GM23248 (cell line): ENCODE measurements at regions not wholly inside any gene's neighbourhood (a gene's known extent, or its start where the extent isn't known, plus 50 kb on each side); places are given as distances from the start of the nearest gene placed in this dataset.
A peak's percentile ranks its signal among the peaks of the same experiment; 100 is the strongest.

Source experiments
- DNase-seq: peaks from one replicate; pipeline ENCODE4 v3.0.0-alpha.2; 2015
- H2AFZ ChIP-seq: fragments of 200-600 bp; sonication (generic); 2 replicates; pipeline ENCODE4 v1.6.1; 2016; ENCODE audit warnings: antibody characterized with exemption
- H3F3A ChIP-seq: fragments of 200-600 bp; sonication (generic); 2 replicates; pipeline ENCODE4 v1.6.1; 2016; ENCODE audit warnings: mild to moderate bottlenecking, antibody characterized with exemption, mixed run types; ENCODE audit not compliant: insufficient read depth
- H3K27ac ChIP-seq: fragments of 200-600 bp; sonication (generic); 2 replicates; pipeline ENCODE4 v1.5.1; 2016; ENCODE audit warnings: mild to moderate bottlenecking
- H3K27me3 ChIP-seq: fragments of 200-600 bp; sonication (generic); replicated peaks from 2 replicates; pipeline ENCODE4 v1.6.1; 2016; ENCODE audit warnings: mild to moderate bottlenecking; ENCODE audit not compliant: insufficient read depth
- H3K36me3 ChIP-seq: fragments of 200-600 bp; sonication (generic); 2 replicates; pipeline ENCODE4 v1.6.1; 2016; ENCODE audit warnings: low read depth, mild to moderate bottlenecking
- H3K4me1 ChIP-seq: fragments of 200-600 bp; sonication (generic); 2 replicates; pipeline ENCODE4 v1.6.1; 2016; ENCODE audit warnings: mild to moderate bottlenecking; ENCODE audit not compliant: insufficient read depth
- H3K4me2 ChIP-seq: fragments of 200-600 bp; sonication (generic); one replicate; pipeline ENCODE4 v1.6.1; 2016; ENCODE audit warnings: mild to moderate bottlenecking; ENCODE audit not compliant: unreplicated experiment
- H3K4me3 ChIP-seq: fragments of 200-600 bp; sonication (generic); 2 replicates; pipeline ENCODE4 v1.5.1; 2016; ENCODE audit warnings: mild to moderate bottlenecking
- H3K79me2 ChIP-seq: fragments of 200-600 bp; sonication (generic); 2 replicates; pipeline ENCODE4 v1.6.1; 2016; ENCODE audit warnings: mild to moderate bottlenecking; ENCODE audit not compliant: insufficient read depth
- H3K9ac ChIP-seq: fragments of 200-600 bp; sonication (generic); 2 replicates; pipeline ENCODE4 v1.6.1; 2016; ENCODE audit warnings: mild to moderate bottlenecking
- H3K9me2 ChIP-seq: fragments of 200-600 bp; sonication (generic); 2 replicates; pipeline ENCODE4 v1.6.1; 2016; ENCODE audit warnings: mixed run types, mild to moderate bottlenecking, moderate library complexity; ENCODE audit not compliant: insufficient read depth
- H3K9me3 ChIP-seq: fragments of 200-600 bp; sonication (generic); one replicate; pipeline ENCODE4 v1.6.1; 2017; ENCODE audit warnings: low read depth
- H4K20me1 ChIP-seq: fragments of 200-600 bp; sonication (generic); 2 replicates; pipeline ENCODE4 v1.6.0; 2016; ENCODE audit not compliant: insufficient read depth
- EZH2 ChIP-seq: fragments of 200-600 bp; sonication (generic); IDR thresholded peaks from 2 replicates; pipeline ENCODE4 v1.6.1; 2018; ENCODE audit warnings: antibody characterized with exemption, mild to moderate bottlenecking; ENCODE audit not compliant: insufficient read depth, poor library complexity, severe bottlenecking
- EZH2phosphoT487 ChIP-seq: fragments of 200-600 bp; sonication (generic); IDR thresholded peaks from 2 replicates; pipeline ENCODE4 v1.6.1; 2018; ENCODE audit warnings: antibody characterized with exemption, moderate library complexity, mild to moderate bottlenecking, low read depth; ENCODE audit not compliant: insufficient read depth
- WGBS, 2 experiments: methylation state at CpG; one replicate each; pipeline ENCODE4 v1.1.6; 2015 to 2017; ENCODE audit warnings: low lambda C conversion rate in 2 of 2, low coverage in 1 of 2; ENCODE audit errors: missing lambda C conversion rate in 2 of 2; 5-methylcytosine and 5-hydroxymethylcytosine counted together
- in situ Hi-C: fragments of 300-500 bp; cut with MboI; formaldehyde crosslinking; loops from 2 replicates; pipeline ENCODE4 v1.15.0; 2020

DNA sequence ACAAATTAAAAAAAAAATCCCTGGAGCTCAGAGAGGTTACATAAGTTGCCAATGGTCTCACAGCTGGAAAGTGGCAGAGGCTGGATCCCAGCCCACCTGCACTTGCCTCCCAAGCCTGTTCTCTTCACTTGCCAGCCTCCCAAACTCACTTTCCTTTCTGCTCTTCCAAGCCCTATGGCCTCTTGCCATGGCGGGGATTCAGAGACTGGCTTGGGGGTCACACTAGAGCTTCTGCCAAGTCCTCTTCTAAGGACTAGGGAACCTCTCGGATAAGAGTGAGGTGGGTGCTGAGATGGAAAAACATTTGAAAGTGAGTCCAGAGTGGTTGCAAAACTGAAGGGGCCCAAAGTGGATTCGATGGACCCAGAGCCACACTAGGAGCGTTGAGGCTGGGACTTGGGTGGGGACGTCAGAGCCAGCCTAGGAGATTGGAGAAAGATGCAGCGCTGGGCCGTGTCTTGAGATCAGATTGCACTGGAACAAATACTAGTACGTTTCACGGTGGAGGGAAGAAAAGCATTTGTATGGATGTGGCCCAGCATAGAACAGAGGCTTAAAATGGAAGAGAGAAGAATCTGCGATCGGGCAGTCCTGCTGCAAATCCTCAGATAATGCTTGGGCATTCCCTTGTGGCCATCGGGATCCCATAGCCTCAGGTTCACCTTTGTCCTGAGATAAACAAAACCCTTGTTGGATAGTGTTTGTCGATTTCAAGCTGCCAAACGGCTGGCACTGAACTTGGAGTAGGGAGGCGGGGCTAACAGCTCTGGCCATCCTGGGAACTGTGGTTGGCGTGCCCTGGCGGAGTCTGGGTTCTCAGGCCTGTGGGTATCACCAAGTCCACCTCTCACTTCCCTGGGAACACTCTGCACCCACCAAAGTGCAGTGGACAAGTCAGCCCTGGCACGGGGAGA lies 84.8 kb downstream of the ING1 start:
- no peak for TF ChIP-seq EZH2
- no peak for TF ChIP-seq EZH2phosphoT487
- H3K9ac ChIP-seq, result no peak overlapping the region
- no peak overlapping the region for H3K4me3 ChIP-seq
- H3K4me2 ChIP-seq, result no peak overlapping the region
- no peaks in the 10 kb centered on the region for H3K9me2 ChIP-seq
- H3K27me3 ChIP-seq, result no peaks in the 10 kb centered on the region; the same call in 1 of the 2 replicates
- no peaks in the 10 kb centered on the region for H3K9me3 ChIP-seq
- peaks cover 14% of the 10 kb centered on the region for H3F3A ChIP-seq
- no peak overlapping the region for H3K27ac ChIP-seq
- peaks cover 13% of the 10 kb centered on the region; the same call in 1 of the 2 replicates for H3K4me1 ChIP-seq
- in situ Hi-C loops, result no loop called here
- DNase-seq, result no peak
- H2AFZ ChIP-seq, result no peak overlapping the region
- H4K20me1 ChIP-seq, result no peaks in the 10 kb centered on the region
- no peaks in the 10 kb centered on the region for H3K79me2 ChIP-seq
- 60 to 65% methylated on average over 18 of the region's 18 CpGs for WGBS, 2 experiments
- H3K36me3 ChIP-seq, result no peaks in the 10 kb centered on the region

DNA sequence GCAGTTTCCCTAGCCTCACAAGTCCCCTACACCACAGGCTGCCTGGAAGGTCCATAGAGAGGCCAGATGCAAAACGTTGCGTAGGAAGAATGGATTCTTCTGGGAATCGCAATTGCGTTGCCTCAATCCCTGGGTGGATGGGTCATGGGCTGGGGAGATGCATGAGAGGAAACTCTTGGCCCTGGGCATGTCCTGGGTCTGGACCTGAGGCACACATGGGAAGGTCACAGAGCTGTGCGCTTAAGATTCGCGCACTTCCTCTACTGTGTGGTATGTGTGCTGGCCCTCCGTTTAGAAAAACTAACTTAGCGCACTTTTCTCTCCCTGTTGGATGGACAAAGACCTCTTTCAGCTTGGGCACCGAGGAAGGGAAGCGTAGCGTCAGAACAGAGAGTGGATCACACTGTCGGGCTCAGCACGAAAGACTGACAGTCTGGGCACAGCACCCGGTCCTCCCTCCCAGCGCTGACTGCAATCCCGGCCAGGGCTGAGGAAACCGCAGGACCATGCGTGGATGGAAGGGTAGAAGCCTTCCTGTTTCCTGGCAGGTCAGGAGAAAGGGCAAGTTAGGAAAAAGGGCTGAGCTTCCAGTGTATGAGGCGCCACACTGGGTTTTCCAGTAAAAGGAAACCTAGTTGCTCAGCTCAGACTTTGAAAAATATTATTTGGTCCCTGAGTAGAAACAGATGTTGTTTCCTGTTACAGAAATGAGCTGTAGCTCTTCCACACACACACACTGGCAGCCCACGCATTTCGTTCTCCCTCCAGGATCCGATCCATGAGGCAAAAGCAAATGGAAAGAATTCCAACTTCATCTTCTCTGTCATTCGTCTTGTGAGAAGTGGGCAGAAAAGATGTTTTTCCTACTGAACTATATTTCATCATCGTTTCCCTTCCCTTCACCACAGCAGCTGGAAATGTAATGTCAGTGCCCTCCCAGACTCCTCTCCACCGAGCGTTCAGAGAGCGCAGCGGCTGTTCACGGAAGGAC lies 86.0 kb downstream of the ING1 start:
- H3K27me3 ChIP-seq, result no peaks in the 10 kb centered on the region; the same call in 1 of the 2 replicates
- in situ Hi-C loops, result no loop called here
- no peaks in the 10 kb centered on the region for H3K36me3 ChIP-seq
- H3K79me2 ChIP-seq, result no peaks in the 10 kb centered on the region
- DNase-seq, result peak; percentile 88
- H3F3A ChIP-seq, result peaks cover 14% of the 10 kb centered on the region
- H3K27ac ChIP-seq, result peak overlapping the region; percentile 84
- H3K9me3 ChIP-seq, result no peaks in the 10 kb centered on the region
- peak overlapping the region; percentile 81 for H2AFZ ChIP-seq
- WGBS, 2 experiments, result 11 to 12% methylated on average over 30 of the region's 30 CpGs
- H3K9ac ChIP-seq, result peak overlapping the region; percentile 74
- no peak for TF ChIP-seq EZH2
- no peak for TF ChIP-seq EZH2phosphoT487
- no peaks in the 10 kb centered on the region for H3K9me2 ChIP-seq
- H3K4me1 ChIP-seq, result peaks cover 13% of the 10 kb centered on the region; the same call in 1 of the 2 replicates
- no peaks in the 10 kb centered on the region for H4K20me1 ChIP-seq
- peak overlapping the region; percentile 69 for H3K4me3 ChIP-seq
- H3K4me2 ChIP-seq, result peak overlapping the region; percentile 85

DNA sequence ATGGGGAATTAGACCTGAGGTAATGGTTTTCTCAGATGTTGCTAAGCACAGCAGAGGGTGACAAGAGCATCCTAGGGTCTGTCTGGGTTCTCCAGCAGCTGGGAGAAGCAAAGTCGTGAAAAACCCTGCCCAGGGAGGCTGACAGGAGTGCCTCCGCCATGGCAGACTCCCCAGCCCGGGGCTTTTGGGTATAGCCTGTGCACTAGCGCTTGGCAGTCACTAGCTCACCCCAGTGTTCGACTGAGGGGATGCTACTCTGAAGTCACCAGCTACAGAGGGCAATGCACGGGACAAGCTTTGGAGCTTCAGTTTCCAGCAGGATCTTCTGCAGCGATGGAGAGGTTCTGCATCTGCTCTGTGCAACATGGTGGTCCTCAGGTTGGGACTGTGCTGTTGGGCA lies 87.5 kb downstream of the ING1 start:
- H3K9ac ChIP-seq, result no peak overlapping the region
- no peaks in the 10 kb centered on the region for H4K20me1 ChIP-seq
- H3K79me2 ChIP-seq, result no peaks in the 10 kb centered on the region
- no peak overlapping the region for H3K27ac ChIP-seq
- DNase-seq, result no peak
- 69 to 77% methylated on average over 7 of the region's 7 CpGs for WGBS, 2 experiments
- H3K9me2 ChIP-seq, result no peaks in the 10 kb centered on the region
- in situ Hi-C loops, result no loop called here
- H2AFZ ChIP-seq, result no peak overlapping the region
- H3K4me2 ChIP-seq, result no peak overlapping the region
- H3F3A ChIP-seq, result peaks cover 14% of the 10 kb centered on the region
- no peaks in the 10 kb centered on the region for H3K36me3 ChIP-seq
- H3K4me3 ChIP-seq, result no peak overlapping the region
- H3K4me1 ChIP-seq, result peaks cover 13% of the 10 kb centered on the region; the same call in 1 of the 2 replicates
- no peaks in the 10 kb centered on the region for H3K9me3 ChIP-seq
- no peak for TF ChIP-seq EZH2phosphoT487
- no peak for TF ChIP-seq EZH2
- no peaks in the 10 kb centered on the region for H3K27me3 ChIP-seq

- 60 to 63% methylated on average over 5 of the region's 5 CpGs for WGBS, 2 experiments
- in situ Hi-C loops, result no loop called here
- no peak overlapping the region for H3K4me2 ChIP-seq
- H3F3A ChIP-seq, result peaks cover 14% of the 10 kb centered on the region
- H4K20me1 ChIP-seq, result no peaks in the 10 kb centered on the region
- DNase-seq, result no peak
- no peak overlapping the region for H3K27ac ChIP-seq
- no peak overlapping the region for H2AFZ ChIP-seq
- H3K4me1 ChIP-seq, result peaks cover 10% of the 10 kb centered on the region; the same call in 1 of the 2 replicates
- H3K4me3 ChIP-seq, result no peak overlapping the region
- H3K9me2 ChIP-seq, result no peaks in the 10 kb centered on the region
- H3K36me3 ChIP-seq, result no peaks in the 10 kb centered on the region
- no peak overlapping the region for H3K9ac ChIP-seq
- H3K79me2 ChIP-seq, result no peaks in the 10 kb centered on the region
- H3K9me3 ChIP-seq, result no peaks in the 10 kb centered on the region
- TF ChIP-seq EZH2phosphoT487, result no peak
- no peaks in the 10 kb centered on the region for H3K27me3 ChIP-seq
Observed at GRCh38 chr13:110802260-110802659, 88.8 kb downstream of the ING1 start.
